Activated naive CD4-positive, alpha-beta T cell treated with anti-CD3 and anti-CD28 coated beads, Interleukin-2, amount 50 U/mL, for 24 hours (primary cell): ENCODE measurements at regions not wholly inside any gene's neighbourhood (a gene's known extent, or its start where the extent isn't known, plus 50 kb on each side); places are given as distances from the start of the nearest gene placed in this dataset.
"Not testable (repeated sequence)": the region's sequence is repeated elsewhere in the genome, so short reads cannot be mapped to it uniquely, and the experiment has no call there.

Source experiments
- H3K27ac Mint-ChIP-seq: one replicate; pipeline ENCODE4 v1.8.0; 2021; ENCODE audit warnings: mild to moderate bottlenecking, mixed read lengths
- H3K27me3 Mint-ChIP-seq: one replicate; pipeline ENCODE4 v1.8.0; 2021; ENCODE audit warnings: mixed read lengths
- H3K36me3 Mint-ChIP-seq: one replicate; pipeline ENCODE4 v1.8.0; 2021; ENCODE audit warnings: mixed read lengths
- H3K4me1 Mint-ChIP-seq: one replicate; pipeline ENCODE4 v1.8.0; 2021; ENCODE audit warnings: mixed read lengths
- H3K4me3 Mint-ChIP-seq: one replicate; pipeline ENCODE4 v1.8.0; 2021; ENCODE audit warnings: mild to moderate bottlenecking, mixed read lengths
- H3K9me3 Mint-ChIP-seq: one replicate; pipeline ENCODE4 v1.8.0; 2021; ENCODE audit warnings: mixed read lengths

GRCh38 chr4:187656959-187657358, 338.6 kb upstream of the ZFP42 start:
- Mint-ChIP-seq H3K4me3 (no peak overlapping the region), H3K27ac (no peak overlapping the region), H3K4me1 (no peaks in the 10 kb centered on the region)

GRCh38 chr4:187663076-187663475, 332.5 kb upstream of the ZFP42 start:
- no peak overlapping the region for H3K4me3 Mint-ChIP-seq
- no peaks in the 10 kb centered on the region for H3K4me1 Mint-ChIP-seq
- H3K27ac Mint-ChIP-seq: no peak overlapping the region
- peaks cover 20% of the 10 kb centered on the region for H3K9me3 Mint-ChIP-seq
- no peaks in the 10 kb centered on the region for H3K27me3 Mint-ChIP-seq
- no peaks in the 10 kb centered on the region for H3K36me3 Mint-ChIP-seq

More at GRCh38 chr4:187656959-187657358, 338.6 kb upstream of the ZFP42 start:
- Mint-ChIP-seq H3K36me3 (no peaks in the 10 kb centered on the region), H3K9me3 (peaks cover 11% of the 10 kb centered on the region), H3K27me3 (no peaks in the 10 kb centered on the region)

- no peaks in the 10 kb centered on the region for H3K36me3 Mint-ChIP-seq
- H3K4me1 Mint-ChIP-seq: no peaks in the 10 kb centered on the region
- no peak overlapping the region for H3K27ac Mint-ChIP-seq
- H3K4me3 Mint-ChIP-seq: no peak overlapping the region
- peaks cover 20% of the 10 kb centered on the region for H3K9me3 Mint-ChIP-seq
- H3K27me3 Mint-ChIP-seq: no peaks in the 10 kb centered on the region
These were observed 331.6 kb upstream of the ZFP42 start for GRCh38 chr4:187664011-187664410.

GRCh38 chr4:187665086-187665485, 330.5 kb upstream of the ZFP42 start:
- H3K27ac Mint-ChIP-seq: no peak overlapping the region
- H3K4me1 Mint-ChIP-seq: no peaks in the 10 kb centered on the region
- no peaks in the 10 kb centered on the region for H3K36me3 Mint-ChIP-seq
- H3K9me3 Mint-ChIP-seq: peaks cover 20% of the 10 kb centered on the region
- no peak overlapping the region for H3K4me3 Mint-ChIP-seq
- H3K27me3 Mint-ChIP-seq: no peaks in the 10 kb centered on the region

GRCh38 chr4:187666034-187666433, 329.5 kb upstream of the ZFP42 start:
- H3K4me3 Mint-ChIP-seq: no peak overlapping the region
- H3K9me3 Mint-ChIP-seq: peaks cover 25% of the 10 kb centered on the region
- H3K36me3 Mint-ChIP-seq: no peaks in the 10 kb centered on the region
- H3K27me3 Mint-ChIP-seq: no peaks in the 10 kb centered on the region
- no peaks in the 10 kb centered on the region for H3K4me1 Mint-ChIP-seq
- H3K27ac Mint-ChIP-seq: no peak overlapping the region

- no peaks in the 10 kb centered on the region for H3K36me3 Mint-ChIP-seq
- H3K4me3 Mint-ChIP-seq: no peak overlapping the region
- H3K27ac Mint-ChIP-seq: no peak overlapping the region
- H3K9me3 Mint-ChIP-seq: peaks cover 27% of the 10 kb centered on the region
- H3K4me1 Mint-ChIP-seq: no peaks in the 10 kb centered on the region
- H3K27me3 Mint-ChIP-seq: no peaks in the 10 kb centered on the region
These were observed 328.7 kb upstream of the ZFP42 start for GRCh38 chr4:187666697-187667494.

GRCh38 chr4:187668526-187669082, 327.0 kb upstream of the ZFP42 start:
- Mint-ChIP-seq H3K9me3 (peaks cover 14% of the 10 kb centered on the region), H3K4me3 (no peak overlapping the region), H3K27ac (no peak overlapping the region), H3K36me3 (no peaks in the 10 kb centered on the region), H3K4me1 (no peaks in the 10 kb centered on the region), H3K27me3 (no peaks in the 10 kb centered on the region)

- H3K27me3 Mint-ChIP-seq, H3K4me1 Mint-ChIP-seq, H3K4me3 Mint-ChIP-seq, H3K9me3 Mint-ChIP-seq, H3K36me3 Mint-ChIP-seq, H3K27ac Mint-ChIP-seq: not testable (repeated sequence)
These were observed 324.1 kb upstream of the ZFP42 start for GRCh38 chr4:187671521-187671920.

GRCh38 chr4:187671958-187672357, 323.6 kb upstream of the ZFP42 start:
- not testable (repeated sequence) for H3K27me3 Mint-ChIP-seq, H3K27ac Mint-ChIP-seq, H3K9me3 Mint-ChIP-seq, H3K4me3 Mint-ChIP-seq, H3K36me3 Mint-ChIP-seq, H3K4me1 Mint-ChIP-seq

GRCh38 chr4:187672526-187672925, 323.0 kb upstream of the ZFP42 start:
- not testable (repeated sequence) for H3K4me1 Mint-ChIP-seq, H3K36me3 Mint-ChIP-seq, H3K27me3 Mint-ChIP-seq, H3K27ac Mint-ChIP-seq, H3K4me3 Mint-ChIP-seq, H3K9me3 Mint-ChIP-seq

- H3K9me3 Mint-ChIP-seq: peaks cover 4% of the 10 kb centered on the region
- no peaks in the 10 kb centered on the region for H3K4me1 Mint-ChIP-seq
- no peak overlapping the region for H3K4me3 Mint-ChIP-seq
- H3K27ac Mint-ChIP-seq: no peak overlapping the region
- no peaks in the 10 kb centered on the region for H3K36me3 Mint-ChIP-seq
- H3K27me3 Mint-ChIP-seq: no peaks in the 10 kb centered on the region
These were observed 316.1 kb upstream of the ZFP42 start for GRCh38 chr4:187679450-187679849.

GRCh38 chr4:187685247-187685646, 310.3 kb upstream of the ZFP42 start:
- no peaks in the 10 kb centered on the region for H3K27me3 Mint-ChIP-seq
- no peak overlapping the region for H3K4me3 Mint-ChIP-seq
- H3K9me3 Mint-ChIP-seq: peaks cover 4% of the 10 kb centered on the region
- no peaks in the 10 kb centered on the region for H3K36me3 Mint-ChIP-seq
- no peaks in the 10 kb centered on the region for H3K4me1 Mint-ChIP-seq
- no peak overlapping the region for H3K27ac Mint-ChIP-seq

- Mint-ChIP-seq H3K27ac (no peak overlapping the region), H3K27me3 (no peaks in the 10 kb centered on the region), H3K4me3 (no peak overlapping the region), H3K9me3 (peaks cover 4% of the 10 kb centered on the region), H3K4me1 (no peaks in the 10 kb centered on the region), H3K36me3 (no peaks in the 10 kb centered on the region)
These were observed 307.9 kb upstream of the ZFP42 start for GRCh38 chr4:187687697-187688096.

GRCh38 chr4:187692626-187693025, 302.9 kb upstream of the ZFP42 start:
- Mint-ChIP-seq H3K27me3 (no peaks in the 10 kb centered on the region), H3K4me1 (no peaks in the 10 kb centered on the region), H3K27ac (no peak overlapping the region)

GRCh38 chr4:187695531-187695930, 300.0 kb upstream of the ZFP42 start:
- H3K4me1 Mint-ChIP-seq, H3K27ac Mint-ChIP-seq, H3K36me3 Mint-ChIP-seq, H3K9me3 Mint-ChIP-seq, H3K4me3 Mint-ChIP-seq, H3K27me3 Mint-ChIP-seq: not testable (repeated sequence)

More at GRCh38 chr4:187692626-187693025, 302.9 kb upstream of the ZFP42 start:
- H3K4me3 Mint-ChIP-seq: no peak overlapping the region
- no peaks in the 10 kb centered on the region for H3K9me3 Mint-ChIP-seq
- H3K36me3 Mint-ChIP-seq: no peaks in the 10 kb centered on the region

GRCh38 chr4:187711586-187711985, 284.0 kb upstream of the ZFP42 start:
- Mint-ChIP-seq H3K27me3 (no peaks in the 10 kb centered on the region), H3K4me3 (no peak overlapping the region), H3K4me1 (no peaks in the 10 kb centered on the region), H3K36me3 (no peaks in the 10 kb centered on the region), H3K9me3 (peaks cover 15% of the 10 kb centered on the region), H3K27ac (no peak overlapping the region)

GRCh38 chr4:187714957-187715356, 280.6 kb upstream of the ZFP42 start:
- Mint-ChIP-seq H3K27me3 (no peaks in the 10 kb centered on the region), H3K27ac (no peak overlapping the region), H3K9me3 (no peaks in the 10 kb centered on the region), H3K4me3 (no peak overlapping the region), H3K4me1 (no peaks in the 10 kb centered on the region), H3K36me3 (no peaks in the 10 kb centered on the region)
